ENCODE measurements at regions not wholly inside any gene's neighbourhood (a gene's known extent, or its start where the extent isn't known, plus 50 kb on each side); places are given as distances from the start of the nearest gene placed in this dataset.
"Not testable (repeated sequence)": the region's sequence is repeated elsewhere in the genome, so short reads cannot be mapped to it uniquely, and the experiment has no call there.

- no peak for DNase-seq
These were observed 72.1 kb downstream of the TMEM212 start for GRCh38 chr3:171915275-171915674.

GRCh38 chr3:171916888-171917287 is 73.7 kb downstream of the TMEM212 start:
- DNase-seq: no peak

- DNase-seq: not testable (repeated sequence)
These were observed 79.5 kb downstream of the TMEM212 start for GRCh38 chr3:171922629-171923028.

GRCh38 chr3:171923668-171924067 is 80.5 kb downstream of the TMEM212 start:
- DNase-seq: not testable (repeated sequence)

DNA sequence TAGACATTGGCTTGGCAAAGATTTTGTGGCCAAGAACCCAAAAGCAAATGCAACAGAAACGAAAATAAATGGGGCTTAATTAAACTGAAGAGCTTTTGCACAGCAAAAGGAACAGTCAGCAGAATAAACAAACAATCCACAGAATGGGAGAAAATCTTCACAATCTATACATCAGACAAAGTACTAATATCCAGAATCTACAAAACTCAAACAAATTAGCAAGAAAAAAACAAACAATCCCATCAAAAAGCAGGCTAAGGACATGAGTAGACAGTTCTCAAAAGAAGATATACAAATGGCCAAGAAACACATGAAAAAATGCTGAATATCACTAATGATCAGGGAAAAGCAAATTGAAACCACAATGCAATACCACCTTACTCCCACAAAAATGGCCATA is 81.7 kb downstream of the TMEM212 start:
- DNase-seq: not testable (repeated sequence)

DNA sequence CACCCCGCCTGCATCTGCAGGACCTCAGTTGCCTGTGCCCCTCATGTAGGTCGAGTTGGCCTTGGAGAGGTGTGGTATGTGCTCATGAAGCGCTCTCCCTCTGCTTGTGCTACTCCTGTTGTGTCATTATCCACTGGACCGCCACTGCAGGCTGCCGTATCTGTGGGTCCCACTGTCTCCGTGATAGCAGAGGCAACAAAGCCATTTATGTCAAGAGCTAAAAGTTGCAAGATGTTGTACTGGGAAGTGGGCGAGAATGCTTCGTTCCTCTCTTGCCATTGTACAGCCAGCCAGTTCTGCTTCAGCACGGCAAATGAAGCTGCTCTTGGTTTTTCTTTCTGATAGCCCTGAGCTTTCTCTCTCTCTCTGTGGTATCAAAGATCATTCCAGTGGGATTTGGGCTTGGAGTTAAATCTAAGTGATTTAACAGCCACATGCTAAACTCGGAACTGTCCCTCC is 89.0 kb downstream of the TMEM212 start:
- no peak for DNase-seq

- DNase-seq: no peak
These were observed 90.3 kb downstream of the TMEM212 start for GRCh38 chr3:171933441-171933840.

DNA sequence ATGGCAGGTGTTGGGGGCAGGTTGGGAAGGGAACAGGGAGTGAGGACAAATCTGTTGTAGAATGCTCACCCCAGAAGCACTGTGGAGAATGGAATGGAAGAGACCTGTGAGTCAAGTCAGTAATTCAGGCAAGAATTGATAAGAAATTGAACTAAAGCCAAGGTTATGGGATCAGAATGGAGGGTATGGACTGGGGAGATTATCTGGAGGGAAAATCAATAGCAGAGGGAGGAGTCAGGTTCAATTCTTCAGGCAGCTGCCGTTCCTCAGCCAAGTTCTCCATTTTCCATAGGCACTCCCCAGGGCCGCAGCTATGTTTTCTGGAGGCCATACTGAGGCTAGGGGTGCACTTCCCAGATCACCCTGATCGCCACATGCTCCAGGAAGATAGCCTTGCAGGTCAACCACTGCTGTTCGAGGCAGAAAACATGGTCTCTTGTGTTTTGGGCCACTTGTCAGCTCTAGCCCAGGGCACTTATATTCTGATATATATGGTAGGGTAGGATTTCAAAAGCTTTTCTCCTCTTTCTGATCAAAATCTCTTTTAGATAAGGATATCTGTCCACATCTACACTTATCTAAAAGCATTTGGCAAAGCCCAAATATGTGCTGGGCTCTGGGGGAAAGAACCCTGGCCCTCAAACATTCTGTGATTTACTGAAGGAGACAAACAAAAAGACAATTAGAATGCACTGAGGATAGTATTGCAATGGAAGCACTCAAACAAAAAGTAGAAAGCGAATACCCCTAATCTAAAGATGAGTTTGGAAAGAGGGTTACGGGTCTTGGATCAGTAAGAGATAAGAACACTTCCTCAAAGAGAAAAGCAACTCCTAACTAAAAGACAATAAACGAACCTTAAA is 92.3 kb downstream of the TMEM212 start:
- DNase-seq: no peak

- no peak for DNase-seq
These were observed 93.2 kb downstream of the TMEM212 start for GRCh38 chr3:171936191-171936841.

DNA sequence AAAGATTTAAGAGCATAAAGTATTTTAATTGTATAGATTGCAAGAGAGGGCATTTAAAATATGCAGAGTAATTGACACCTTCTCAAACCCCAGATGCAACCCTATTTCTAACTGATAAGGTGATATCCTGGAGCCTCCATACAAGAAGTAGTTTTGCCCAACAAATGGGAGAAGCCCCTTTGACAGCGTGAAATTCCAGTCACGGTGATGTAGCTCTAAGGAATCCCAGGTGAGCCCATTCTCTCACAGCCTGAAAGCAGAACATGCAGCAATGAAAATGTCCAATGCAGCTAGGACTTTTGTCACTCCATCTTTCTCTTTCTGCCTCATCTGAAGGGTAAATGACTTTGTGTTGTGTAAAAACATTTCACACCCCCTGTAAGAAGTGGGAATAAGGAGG is 96.4 kb downstream of the TMEM212 start:
- no peak for DNase-seq

DNA sequence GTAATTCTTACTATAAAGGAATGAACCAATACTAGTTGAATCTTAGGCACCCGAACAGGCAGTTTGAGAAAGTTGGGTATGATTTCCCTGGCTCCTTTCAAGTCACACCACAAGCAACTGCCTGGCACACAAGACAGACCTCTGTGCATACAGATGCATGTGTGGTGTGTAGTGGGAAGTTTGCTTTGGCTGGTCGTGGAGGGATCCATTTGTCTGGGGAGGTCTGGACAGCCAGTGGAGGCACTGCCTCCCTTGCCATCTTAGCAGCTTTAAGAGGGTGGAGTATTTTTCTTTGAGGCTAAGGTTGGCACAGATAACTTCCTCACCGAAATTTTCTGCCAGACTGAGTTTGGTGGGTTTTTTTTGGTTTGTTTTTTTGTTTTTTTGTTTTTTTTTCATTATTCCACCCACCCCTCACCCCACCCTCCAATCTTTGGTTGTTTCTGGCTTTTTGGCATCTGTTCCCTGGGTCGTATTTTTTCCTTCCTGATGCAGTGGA is 97.1 kb downstream of the TMEM212 start:
- no peak for DNase-seq

DNA sequence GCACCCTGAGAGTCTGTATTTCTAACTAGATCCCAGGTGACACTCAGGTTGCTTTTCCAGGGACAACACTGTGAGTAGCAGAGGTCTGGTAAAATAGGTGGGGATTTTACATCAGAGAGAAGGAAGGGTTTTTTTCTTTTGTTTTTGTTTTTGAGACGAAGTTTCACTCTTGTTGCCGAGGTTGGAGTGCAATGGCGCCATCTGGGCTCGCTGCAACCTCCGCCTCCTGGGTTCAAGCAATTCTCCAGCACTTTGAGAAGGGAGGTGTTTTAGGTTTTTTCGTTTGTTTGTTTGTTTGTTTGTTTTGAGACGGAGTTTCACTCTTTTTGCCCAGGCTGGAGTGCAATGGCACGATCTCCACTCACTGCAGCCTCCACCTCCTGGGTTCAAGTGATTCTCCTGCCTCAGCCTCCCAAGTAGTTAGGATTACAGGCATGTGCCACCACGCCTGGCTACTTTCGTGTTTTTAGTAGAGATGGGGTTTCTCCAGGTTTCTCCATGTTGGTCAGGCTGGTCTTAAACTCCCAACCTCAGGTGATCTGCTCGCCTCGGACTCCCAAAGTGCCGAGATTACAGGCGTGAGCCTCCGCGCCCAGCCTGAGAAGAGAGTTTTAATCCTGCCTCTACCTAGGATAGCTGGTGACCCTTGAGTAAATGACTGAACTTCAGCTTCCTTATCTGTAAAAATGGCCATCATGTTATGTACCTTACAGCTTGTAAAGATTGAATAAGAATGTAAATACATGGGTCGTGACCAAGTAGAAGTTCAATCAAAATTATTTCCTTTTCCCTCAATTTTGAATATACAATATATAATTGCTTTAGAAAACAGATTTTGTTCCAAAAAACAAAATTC is 95.9 kb upstream of the FNDC3B start:
- DNase-seq: no peak

GRCh38 chr3:171944118-171945016 is 95.0 kb upstream of the FNDC3B start:
- DNase-seq: no peak

- no peak for DNase-seq
These were observed 90.7 kb upstream of the FNDC3B start for GRCh38 chr3:171948674-171949073.

- no peak for DNase-seq
These were observed 89.8 kb upstream of the FNDC3B start for GRCh38 chr3:171949554-171949953.

GRCh38 chr3:171950373-171950772 is 89.0 kb upstream of the FNDC3B start:
- DNase-seq: no peak

DNA sequence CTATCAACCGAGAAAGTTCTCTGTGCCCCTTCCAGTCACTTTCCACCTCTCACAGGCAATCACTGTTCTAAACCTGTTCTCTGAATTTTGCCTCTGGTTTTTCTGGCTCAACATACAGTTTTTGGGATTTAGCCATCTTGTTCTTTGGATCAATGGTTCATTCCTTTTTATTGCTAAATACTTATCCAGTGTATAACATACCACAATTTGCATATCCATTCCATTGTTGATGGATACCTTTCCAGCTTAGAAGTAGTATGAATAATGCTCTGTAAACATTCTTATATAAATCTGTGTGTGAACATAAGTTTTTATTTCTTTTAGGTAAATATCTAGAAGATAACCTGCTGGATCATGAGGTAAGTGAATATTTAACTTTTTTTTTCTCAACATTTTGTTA is 87.8 kb upstream of the FNDC3B start:
- no peak for DNase-seq

- no peak for DNase-seq
These were observed 85.9 kb upstream of the FNDC3B start for GRCh38 chr3:171953301-171954022.

DNA sequence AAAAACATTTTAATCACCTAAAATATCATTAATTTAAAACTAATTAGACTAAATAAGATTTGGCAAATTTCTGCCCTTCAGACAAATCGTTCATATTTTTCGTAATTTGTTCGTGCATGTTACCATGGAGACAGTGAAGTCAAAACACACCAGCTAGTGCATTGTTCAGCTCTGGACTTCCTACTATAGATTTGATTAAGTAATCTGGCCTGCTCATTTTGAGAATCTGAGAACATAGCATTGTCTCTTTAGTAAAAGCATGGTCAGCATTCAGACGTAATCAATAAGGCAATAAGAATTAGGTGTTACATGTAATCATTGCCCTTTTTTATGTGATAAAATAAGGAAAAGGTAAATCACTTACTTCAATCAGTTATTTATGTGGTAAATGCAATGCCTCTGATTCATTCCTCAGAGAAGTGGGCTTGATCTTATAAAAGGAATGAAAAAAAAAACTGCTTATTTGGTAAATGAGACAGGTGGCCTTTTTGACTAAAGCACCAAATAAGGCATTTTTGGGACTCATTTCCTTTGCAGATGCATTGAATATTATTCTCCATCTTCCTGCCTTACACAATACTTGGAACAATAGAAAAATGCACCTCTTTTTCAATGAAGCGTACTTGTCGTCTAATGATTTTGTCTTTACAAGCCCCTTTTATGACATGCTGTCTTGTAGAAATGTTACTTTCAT is 84.5 kb upstream of the FNDC3B start:
- no peak for DNase-seq

DNA sequence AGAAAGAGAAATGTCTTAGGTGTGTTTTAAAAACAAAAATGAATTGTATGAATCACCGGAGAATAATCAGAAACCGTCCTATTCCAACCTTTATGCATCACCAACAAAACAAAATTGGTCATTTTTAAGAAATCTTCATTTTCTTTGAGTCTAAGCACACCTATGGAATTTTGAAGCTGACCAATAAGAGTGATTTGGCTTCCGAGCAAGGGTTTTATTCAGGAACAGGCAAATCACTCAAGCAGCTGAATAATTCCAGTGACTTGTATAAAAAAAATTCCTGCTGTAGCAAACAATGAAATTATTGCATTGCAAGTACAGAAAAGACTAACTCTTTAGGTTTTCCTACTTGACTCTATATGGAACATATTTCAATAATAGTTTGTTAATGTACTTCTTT is 83.8 kb upstream of the FNDC3B start:
- no peak for DNase-seq
